ENCODE measurements at regions not wholly inside any gene's neighbourhood (a gene's known extent, or its start where the extent isn't known, plus 50 kb on each side); places are given as distances from the start of the nearest gene placed in this dataset.

GRCh38 chr13:34223984-34224383 is 406.0 kb downstream of the RFC3 start:
- Mint-ChIP-seq H3K9me3 (ENCODE audit: unreplicated experiment) (no peaks in the 10 kb centered on the region), H3K27ac (ENCODE audit: low read depth, unreplicated experiment) (no peak overlapping the region), H3K4me3 (ENCODE audit: unreplicated experiment) (no peak overlapping the region), H3K4me1 (ENCODE audit: insufficient read depth, unreplicated experiment) (no peaks in the 10 kb centered on the region), H3K27me3 (ENCODE audit: insufficient read depth, unreplicated experiment) (no peaks in the 10 kb centered on the region), H3K36me3 (ENCODE audit: insufficient read depth, unreplicated experiment) (no peaks in the 10 kb centered on the region)
- POLR2A ChIA-PET: interaction anchor here (0.5 kb wide), 1 partner anchor 128 kb away, joined by 3 read pairs; no protein-coding TSS in a partner anchor
- no peak for DNase-seq (ENCODE audit: unreplicated experiment)
- intact Hi-C loops (cut with micrococcal nuclease): no loop called here
- CTCF ChIA-PET: no interaction called here
- BruUV-seq (replicated peaks): no TSS peak
- TF ChIP-seq CTCF (IDR thresholded peaks at IDR 0.05; ENCODE audit: unreplicated experiment): no peak

GRCh38 chr13:34224877-34225276 is 406.9 kb downstream of the RFC3 start:
- POLR2A ChIA-PET: no interaction called here
- BruUV-seq (replicated peaks): no TSS peak
- Mint-ChIP-seq H3K27me3 (ENCODE audit: insufficient read depth, unreplicated experiment) (no peaks in the 10 kb centered on the region), H3K36me3 (ENCODE audit: insufficient read depth, unreplicated experiment) (no peaks in the 10 kb centered on the region), H3K9me3 (ENCODE audit: unreplicated experiment) (no peaks in the 10 kb centered on the region), H3K4me3 (ENCODE audit: unreplicated experiment) (no peak overlapping the region), H3K27ac (ENCODE audit: low read depth, unreplicated experiment) (no peak overlapping the region), H3K4me1 (ENCODE audit: insufficient read depth, unreplicated experiment) (no peaks in the 10 kb centered on the region)
- CTCF ChIA-PET: no interaction called here
- DNase-seq (ENCODE audit: unreplicated experiment): no peak
- intact Hi-C loops (cut with micrococcal nuclease): no loop called here
- TF ChIP-seq CTCF (IDR thresholded peaks at IDR 0.05; ENCODE audit: unreplicated experiment): no peak

- no peaks in the 10 kb centered on the region for H3K9me3 Mint-ChIP-seq (ENCODE audit: unreplicated experiment)
- intact Hi-C loops (cut with micrococcal nuclease): no loop called here
- no peaks in the 10 kb centered on the region for H3K36me3 Mint-ChIP-seq (ENCODE audit: insufficient read depth, unreplicated experiment)
- H3K27me3 Mint-ChIP-seq (ENCODE audit: insufficient read depth, unreplicated experiment): no peaks in the 10 kb centered on the region
- H3K27ac Mint-ChIP-seq (ENCODE audit: low read depth, unreplicated experiment): no peak overlapping the region
- TF ChIP-seq CTCF (IDR thresholded peaks at IDR 0.05; ENCODE audit: unreplicated experiment): no peak
- CTCF ChIA-PET: interaction anchor here (0.6 kb wide), 1 partner anchor 1448 kb away, joined by 3 read pairs; no protein-coding TSS in a partner anchor
- H3K4me1 Mint-ChIP-seq (ENCODE audit: insufficient read depth, unreplicated experiment): no peaks in the 10 kb centered on the region
- H3K4me3 Mint-ChIP-seq (ENCODE audit: unreplicated experiment): no peak overlapping the region
- POLR2A ChIA-PET: no interaction called here
- DNase-seq (ENCODE audit: unreplicated experiment): no peak
- no TSS peak for BruUV-seq (replicated peaks)
Observed at GRCh38 chr13:34230271-34230670, 412.3 kb downstream of the RFC3 start.

- ChIA-PET CTCF (interaction anchor here (0.6 kb wide), 1 partner anchor 558 kb away, joined by 3 read pairs; no protein-coding TSS in a partner anchor), POLR2A (no interaction called here)
- no TSS peak for BruUV-seq (replicated peaks)
- no peak overlapping the region for H3K27ac Mint-ChIP-seq (ENCODE audit: low read depth, unreplicated experiment)
- H3K4me3 Mint-ChIP-seq (ENCODE audit: unreplicated experiment): no peak overlapping the region
- peaks cover 7% of the 10 kb centered on the region for H3K9me3 Mint-ChIP-seq (ENCODE audit: unreplicated experiment)
- H3K4me1 Mint-ChIP-seq (ENCODE audit: insufficient read depth, unreplicated experiment): peaks cover 1% of the 10 kb centered on the region
- H3K36me3 Mint-ChIP-seq (ENCODE audit: insufficient read depth, unreplicated experiment): no peaks in the 10 kb centered on the region
- DNase-seq (ENCODE audit: unreplicated experiment): no peak
- intact Hi-C loops (cut with micrococcal nuclease): no loop called here
- no peaks in the 10 kb centered on the region for H3K27me3 Mint-ChIP-seq (ENCODE audit: insufficient read depth, unreplicated experiment)
- no peak for TF ChIP-seq CTCF (IDR thresholded peaks at IDR 0.05; ENCODE audit: unreplicated experiment)
Observed at GRCh38 chr13:34241332-34241731, 423.4 kb downstream of the RFC3 start.

Data from MCF 10A (cell line).